Endothelial cell of umbilical vein (primary cell): ENCODE measurements at regions not wholly inside any gene's neighbourhood (a gene's known extent, or its start where the extent isn't known, plus 50 kb on each side); places are given as distances from the start of the nearest gene placed in this dataset.

Source experiments
- EZH2 ChIP-seq: IDR thresholded peaks from 2 replicates; pipeline ENCODE4 v1.6.1; 2012; ENCODE audit warnings: borderline replicate concordance, low read depth, mild to moderate bottlenecking, moderate library complexity, low read length, inconsistent platforms; ENCODE audit not compliant: severe bottlenecking
- MYC ChIP-seq: IDR thresholded peaks from one replicate; pipeline ENCODE4 v1.6.1; 2011; ENCODE audit warnings: mild to moderate bottlenecking, low read depth, low read length
- POLR2A ChIP-seq: IDR thresholded peaks from 2 replicates; pipeline ENCODE4 v1.6.1; 2012; ENCODE audit warnings: low read depth, mild to moderate bottlenecking, control low read depth, low read length
- POLR2AphosphoS5 ChIP-seq: IDR thresholded peaks from 2 replicates; pipeline ENCODE4 v1.6.1; 2012; ENCODE audit warnings: low read depth, mild to moderate bottlenecking, control low read depth, low read length, moderate library complexity; ENCODE audit not compliant: insufficient read depth
- TF ChIP-seq, protein P1 (sequence below), 2 donors: IDR thresholded peaks; 1 replicate in 1 of 2; 2 replicates in 1 of 2; pipeline ENCODE4 v1.5.1; 2011; ENCODE audit warnings: low read length in 2 of 2, mild to moderate bottlenecking in 2 of 2, moderate library complexity in 2 of 2, control low read depth in 1 of 2, inconsistent platforms in 1 of 2, low read depth in 1 of 2; ENCODE audit not compliant: insufficient read depth in 1 of 2; ENCODE audit errors: extremely low read depth in 1 of 2
- TF ChIP-seq, protein P2 (sequence below): IDR thresholded peaks from 2 replicates; pipeline ENCODE4 v1.6.1; 2011; ENCODE audit not compliant: insufficient read depth, insufficient read length

DNA sequence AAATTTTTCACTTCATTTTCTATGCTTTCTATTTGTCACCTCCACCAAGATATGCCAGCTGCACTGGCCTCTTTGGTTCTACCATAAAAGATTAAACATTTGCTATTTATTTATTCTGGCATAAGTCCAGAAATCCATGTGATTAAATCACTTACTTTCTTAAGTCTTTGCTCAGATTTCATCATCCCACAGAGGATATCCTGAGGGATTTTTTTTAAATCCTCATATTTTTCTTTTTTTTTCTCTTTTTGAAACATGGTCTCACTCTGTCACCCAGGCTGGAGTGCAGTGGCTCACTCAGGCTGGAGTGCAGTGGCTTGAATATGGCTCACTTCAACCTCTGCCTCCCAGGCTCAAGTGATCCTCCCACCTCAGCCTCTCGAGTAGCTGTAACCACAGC lies 645.4 kb upstream of the ATXN7L3B start:
- TF ChIP-seq, protein P1, sequence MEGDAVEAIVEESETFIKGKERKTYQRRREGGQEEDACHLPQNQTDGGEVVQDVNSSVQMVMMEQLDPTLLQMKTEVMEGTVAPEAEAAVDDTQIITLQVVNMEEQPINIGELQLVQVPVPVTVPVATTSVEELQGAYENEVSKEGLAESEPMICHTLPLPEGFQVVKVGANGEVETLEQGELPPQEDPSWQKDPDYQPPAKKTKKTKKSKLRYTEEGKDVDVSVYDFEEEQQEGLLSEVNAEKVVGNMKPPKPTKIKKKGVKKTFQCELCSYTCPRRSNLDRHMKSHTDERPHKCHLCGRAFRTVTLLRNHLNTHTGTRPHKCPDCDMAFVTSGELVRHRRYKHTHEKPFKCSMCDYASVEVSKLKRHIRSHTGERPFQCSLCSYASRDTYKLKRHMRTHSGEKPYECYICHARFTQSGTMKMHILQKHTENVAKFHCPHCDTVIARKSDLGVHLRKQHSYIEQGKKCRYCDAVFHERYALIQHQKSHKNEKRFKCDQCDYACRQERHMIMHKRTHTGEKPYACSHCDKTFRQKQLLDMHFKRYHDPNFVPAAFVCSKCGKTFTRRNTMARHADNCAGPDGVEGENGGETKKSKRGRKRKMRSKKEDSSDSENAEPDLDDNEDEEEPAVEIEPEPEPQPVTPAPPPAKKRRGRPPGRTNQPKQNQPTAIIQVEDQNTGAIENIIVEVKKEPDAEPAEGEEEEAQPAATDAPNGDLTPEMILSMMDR (IDR thresholded peaks at IDR 0.05; ENCODE audit: extremely low read depth in 1 of 2, insufficient read depth in 1 of 2, low read depth in 1 of 2, low read length in 2 of 2): no peak
- TF ChIP-seq MYC (no peak), POLR2A (no peak), POLR2AphosphoS5 (no peak), EZH2 (no peak)
- TF ChIP-seq, protein P2, sequence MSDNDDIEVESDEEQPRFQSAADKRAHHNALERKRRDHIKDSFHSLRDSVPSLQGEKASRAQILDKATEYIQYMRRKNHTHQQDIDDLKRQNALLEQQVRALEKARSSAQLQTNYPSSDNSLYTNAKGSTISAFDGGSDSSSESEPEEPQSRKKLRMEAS: no peak
